Kidney (tissue), 13 donors: ENCODE measurements at regions not wholly inside any gene's neighbourhood (a gene's known extent, or its start where the extent isn't known, plus 50 kb on each side); places are given as distances from the start of the nearest gene placed in this dataset.
"Not testable (repeated sequence)": the region's sequence is repeated elsewhere in the genome, so short reads cannot be mapped to it uniquely, and the experiment has no call there.

Source experiments
- DNase-seq, 5 donors: peaks; one replicate each; pipeline ENCODE4 v3.0.0-alpha.2; 2013 to 2020
- FAIRE-seq: peaks from 2 replicates; lab custom pipeline; 2012; peaks lifted over from hg19 to GRCh38; lab: Jason Lieb, UNC
- H3K27ac ChIP-seq, 2 donors: one replicate each; pipeline ENCODE4 v1.7.0; 2013; ENCODE audit warnings: low read depth in 2 of 2, low read length in 2 of 2, inconsistent platforms in 1 of 2
- H3K27me3 ChIP-seq: one replicate; pipeline ENCODE4 v1.7.1; 2013; ENCODE audit warnings: low read length, inconsistent platforms; ENCODE audit not compliant: control insufficient read depth, insufficient read depth
- H3K36me3 ChIP-seq, 3 donors: one replicate each; pipeline versions ENCODE4 v1.7.0 to v1.7.1; 2013; ENCODE audit warnings: low read length in 3 of 3, control low read depth in 1 of 3, inconsistent platforms in 1 of 3; ENCODE audit not compliant: insufficient read depth in 3 of 3, control insufficient read depth in 2 of 3
- H3K4me1 ChIP-seq, 3 donors: one replicate each; pipeline versions ENCODE4 v1.7.0 to v1.7.1; 2013; ENCODE audit warnings: low read length in 3 of 3, inconsistent platforms in 1 of 3, low read depth in 1 of 3; ENCODE audit not compliant: control insufficient read depth in 2 of 3, insufficient read depth in 2 of 3
- H3K4me3 ChIP-seq, 3 donors: one replicate each; pipeline versions ENCODE4 v1.7.0 to v1.8.1; 2013; ENCODE audit warnings: low read length in 3 of 3, control low read depth in 1 of 3, inconsistent platforms in 1 of 3
- H3K9ac ChIP-seq, 3 donors: one replicate each; pipeline versions ENCODE4 v1.7.0 to v1.7.1; 2013; ENCODE audit warnings: low read length in 3 of 3, control low read depth in 1 of 3, inconsistent platforms in 1 of 3
- H3K9me3 ChIP-seq, 3 donors: one replicate each; pipeline versions ENCODE4 v1.7.0 to v1.7.1; 2013; ENCODE audit warnings: low read length in 3 of 3, control low read depth in 1 of 3, inconsistent platforms in 1 of 3; ENCODE audit not compliant: control insufficient read depth in 2 of 3, insufficient read depth in 1 of 3
- CTCF ChIP-seq: IDR thresholded peaks from 3 replicates; pipeline ENCODE4 v1.5.1; 2012; ENCODE audit warnings: mild to moderate bottlenecking, moderate library complexity, borderline replicate concordance; ENCODE audit not compliant: insufficient read depth; ENCODE audit errors: extremely low read depth
- intact Hi-C: fragments of 100-400 bp; cut with DNase I; formaldehyde crosslinking; loops from one replicate; pipeline ENCODE4 v1.11.1; 2022
- donor health status: control.
- donor health status: control.
- donor health status: control.
- donor health status: control.
- donor health status: control.
- donor health status: DM: yes; HTN: yes; CAD: no.
- donor health status: Normal renal cell carcinoma (clear cell type).

GRCh38 chr1:207205614-207206061 is 101.6 kb downstream of the C4BPA start:
- TF ChIP-seq CTCF = no peak
- intact Hi-C loops = no loop called here
- H3K27ac ChIP-seq = peak overlapping the region in 1 of 2 donors; percentile 81

GRCh38 chr1:207208691-207209090 is 104.7 kb downstream of the C4BPA start:
- FAIRE-seq, H3K36me3 ChIP-seq, DNase-seq, H3K27ac ChIP-seq, H3K4me3 ChIP-seq, H3K4me1 ChIP-seq, H3K9me3 ChIP-seq, intact Hi-C loops, H3K27me3 ChIP-seq, H3K9ac ChIP-seq: not testable (repeated sequence)

More at GRCh38 chr1:207205614-207206061, 101.6 kb downstream of the C4BPA start:
- Histone ChIP-seq H3K36me3 (no peaks in the 10 kb centered on the region), H3K27me3 (no peaks in the 10 kb centered on the region), H3K4me1 (peaks cover 0 to 2% (median 0%) of the 10 kb centered on the region in 3 donors), H3K9me3 (no peaks in the 10 kb centered on the region), H3K4me3 (no peak overlapping the region), H3K9ac (no peak overlapping the region)
- FAIRE-seq (no peak), DNase-seq (no peak)

- no peaks in the 10 kb centered on the region for H3K27me3 ChIP-seq
- H3K4me1 ChIP-seq = peaks cover 0 to 4% (median 0%) of the 10 kb centered on the region in 3 donors
- H3K9ac ChIP-seq = no peak overlapping the region
- H3K27ac ChIP-seq = no peak overlapping the region
- intact Hi-C loops = no loop called here
- H3K4me3 ChIP-seq = no peak overlapping the region
- no peak for DNase-seq
- peaks cover 0 to 3% (median 0%) of the 10 kb centered on the region in 3 donors for H3K9me3 ChIP-seq
- no peak for FAIRE-seq
- H3K36me3 ChIP-seq = no peaks in the 10 kb centered on the region
- no peak for TF ChIP-seq CTCF
These were observed 107.0 kb upstream of the CD55 start for GRCh38 chr1:207214453-207214852.

GRCh38 chr1:207217778-207218511 is 103.5 kb upstream of the CD55 start:
- no peaks in the 10 kb centered on the region for H3K27me3 ChIP-seq
- intact Hi-C loops = no loop called here
- FAIRE-seq (no peak), DNase-seq (no peak)
- TF ChIP-seq CTCF = no peak
- no peaks in the 10 kb centered on the region for H3K36me3 ChIP-seq
- H3K9ac ChIP-seq = no peak overlapping the region
- peaks cover 0 to 3% (median 0%) of the 10 kb centered on the region in 3 donors for H3K9me3 ChIP-seq
- H3K27ac ChIP-seq = no peak overlapping the region
- H3K4me3 ChIP-seq = no peak overlapping the region
- peaks cover 0 to 4% (median 0%) of the 10 kb centered on the region in 3 donors for H3K4me1 ChIP-seq
